GM12878 (cell line): ENCODE measurements at regions not wholly inside any gene's neighbourhood (a gene's known extent, or its start where the extent isn't known, plus 50 kb on each side); places are given as distances from the start of the nearest gene placed in this dataset.

Experiments
- ATAC-seq: fragments of 200-7000 bp; cut with Tn5 transposase; 3 replicates; pipeline ENCODE4 v1.9.1; 2020; ENCODE audit warnings: mild to moderate bottlenecking, moderate library complexity
- BruUV-seq: library from RNA; stranded (reverse); fragments of 400-500 nt; replicated peaks from 2 replicates; lab custom pipeline; 2021; lab: Mats Ljungman, UMichigan
- CTCF ChIA-PET: fragments of 300-600 bp; sonication (Branson Sonifier 250); formaldehyde crosslinking; extraction: SDS; loops from one replicate; lab custom pipeline; 2021; ENCODE audit warnings: inconsistent platforms; lab: Yijun Ruan, JAX
- POLR2A ChIA-PET: fragments of 350-600 bp; formaldehyde crosslinking; extraction: SDS; loops from one replicate; lab custom pipeline; 2021; ENCODE audit warnings: inconsistent platforms; lab: Charles Lee
- RAD21 ChIA-PET: fragments of 300-600 bp; sonication (Branson Sonifier 250); formaldehyde crosslinking; loops from one replicate; lab custom pipeline; 2023; ENCODE audit warnings: antibody characterized with exemption; ENCODE audit not compliant: unreplicated experiment; lab: Charles Lee
- SMC1A ChIA-PET: fragments of 300-600 bp; sonication (Branson Sonifier 250); formaldehyde crosslinking; loops from one replicate; lab custom pipeline; 2023; ENCODE audit not compliant: unreplicated experiment, uncharacterized antibody; lab: Charles Lee
- DNase-seq: peaks from one replicate; pipeline ENCODE4 v3.0.0-alpha.2; 2011; ENCODE audit warnings: low read depth, low spot score
- FAIRE-seq: peaks from 3 replicates; lab custom pipeline; 2011; peaks lifted over from hg19 to GRCh38; lab: Jason Lieb, UNC
- H2AFZ ChIP-seq: 2 replicates; pipeline ENCODE4 v1.6.0; 2011; ENCODE audit warnings: low read depth, low read length, control low read depth; ENCODE audit not compliant: control insufficient read depth
- H3K27ac ChIP-seq: 2 replicates; pipeline ENCODE4 v1.5.1; 2011; ENCODE audit warnings: control low read depth; ENCODE audit not compliant: control insufficient read depth, insufficient read depth
- H3K27me3 ChIP-seq, 2 experiments: replicated peaks in 1 of 2; 2 replicates each; pipeline versions ENCODE4 v1.6.0 to v1.6.1; 2011; ENCODE audit warnings: low read length in 1 of 2; ENCODE audit not compliant: control insufficient read depth in 2 of 2, insufficient read depth in 2 of 2
- H3K36me3 ChIP-seq, 2 experiments: 2 replicates each; pipeline ENCODE4 v1.5.1; 2011; ENCODE audit warnings: low read length in 1 of 2; ENCODE audit not compliant: control insufficient read depth in 2 of 2, insufficient read depth in 2 of 2
- H3K4me1 ChIP-seq: 2 replicates; pipeline ENCODE4 v1.6.1; 2011; ENCODE audit warnings: mild to moderate bottlenecking, low read length, moderate library complexity, mixed read lengths; ENCODE audit not compliant: control insufficient read depth, insufficient read depth
- H3K4me2 ChIP-seq: 2 replicates; pipeline ENCODE4 v1.6.0; 2011; ENCODE audit warnings: control low read depth; ENCODE audit not compliant: control insufficient read depth, insufficient read depth
- H3K4me3 ChIP-seq: fragments of 200-600 bp; sonication (generic); 2 replicates; pipeline ENCODE4 v1.5.1; 2016
- H3K79me2 ChIP-seq: 2 replicates; pipeline ENCODE4 v1.6.0; 2011; ENCODE audit warnings: low read length; ENCODE audit not compliant: control insufficient read depth, insufficient read depth
- H3K9ac ChIP-seq: 2 replicates; pipeline ENCODE4 v1.8.0; 2011; ENCODE audit warnings: low read length, control low read depth, mixed read lengths; ENCODE audit not compliant: control insufficient read depth, insufficient read depth
- H3K9me3 ChIP-seq: replicated peaks from 3 replicates; pipeline ENCODE4 v1.5.1; 2011; ENCODE audit warnings: mild to moderate bottlenecking, low read length; ENCODE audit not compliant: control insufficient read depth, insufficient read depth
- H4K20me1 ChIP-seq: 2 replicates; pipeline ENCODE4 v1.6.0; 2011; ENCODE audit not compliant: control insufficient read depth, insufficient read depth
- ATF7 ChIP-seq: fragments of 450-650 bp; IDR thresholded peaks from 2 replicates; pipeline ENCODE4 v1.6.1; 2016; ENCODE audit warnings: low read depth, mild to moderate bottlenecking
- BCLAF1 ChIP-seq: fragments of 450-650 bp; IDR thresholded peaks from 2 replicates; pipeline ENCODE4 v1.6.1; 2017; ENCODE audit warnings: antibody characterized with exemption, mild to moderate bottlenecking, moderate library complexity
- CBFB ChIP-seq: IDR thresholded peaks from 2 replicates; pipeline ENCODE4 v1.6.1; 2016; ENCODE audit warnings: antibody characterized with exemption, low read depth
- GATAD2B ChIP-seq: fragments of 450-650 bp; conservative IDR thresholded peaks from 2 replicates; pipeline ENCODE4 v1.6.1; 2017; ENCODE audit warnings: low read depth, mild to moderate bottlenecking, moderate library complexity
- RBBP5 ChIP-seq: fragments of 200-600 bp; sonication (generic); conservative IDR thresholded peaks from 2 replicates; pipeline ENCODE4 v1.6.1; 2016
- RUNX3 ChIP-seq: IDR thresholded peaks from 2 replicates; pipeline ENCODE4 v1.6.1; 2012; ENCODE audit warnings: low read length, inconsistent platforms
- SMARCA5 ChIP-seq: fragments of 450-650 bp; IDR thresholded peaks from 2 replicates; pipeline ENCODE4 v1.6.1; 2017; ENCODE audit warnings: mild to moderate bottlenecking
- SREBF1 ChIP-seq: IDR thresholded peaks from 2 replicates; pipeline ENCODE4 v1.6.1; 2012; ENCODE audit warnings: mild to moderate bottlenecking, low read length
- ZBTB33 ChIP-seq: fragments of 450-650 bp; IDR thresholded peaks from 2 replicates; pipeline ENCODE4 v1.6.1; 2017; ENCODE audit warnings: mild to moderate bottlenecking
- WGBS: methylation state at CpG from one replicate; pipeline ENCODE4 v1.1.6; 2016; ENCODE audit warnings: low lambda C conversion rate; ENCODE audit not compliant: insufficient replicate concordance, insufficient coverage; ENCODE audit errors: missing lambda C conversion rate; 5-methylcytosine and 5-hydroxymethylcytosine counted together
- in situ Hi-C: fragments of 300-500 bp; cut with MboI; formaldehyde crosslinking; loops from 9 replicates; pipeline ENCODE4 v1.14.3; 2018; ENCODE audit warnings: mixed read lengths
- intact Hi-C: fragments of 100-400 bp; cut with micrococcal nuclease; formaldehyde crosslinking; loops from one replicate; pipeline ENCODE4 v1.14.2; 2022; ENCODE audit not compliant: unreplicated experiment

GRCh38 chr3:159378396-159379194, 576.7 kb downstream of the MFSD1 start:
- DNase-seq (no peak), FAIRE-seq (no peak)

More at GRCh38 chr3:159378396-159379194, 576.7 kb downstream of the MFSD1 start:
- RAD21 ChIA-PET = no interaction called here
- Histone ChIP-seq H3K36me3 (no peaks in the 10 kb centered on the region), H4K20me1 (no peaks in the 10 kb centered on the region), H3K79me2 (no peaks in the 10 kb centered on the region), H3K4me1 (no peaks in the 10 kb centered on the region), H2AFZ (no peak overlapping the region), H3K4me2 (no peak overlapping the region), H3K27me3 (no peaks in the 10 kb centered on the region), H3K9me3 (no peaks in the 10 kb centered on the region), H3K27ac (no peak overlapping the region), H3K9ac (no peak overlapping the region), H3K4me3 (no peak overlapping the region)
- BruUV-seq = no TSS peak
- POLR2A ChIA-PET = no interaction called here
- no peak for ATAC-seq
- SMC1A ChIA-PET = no interaction called here
- CTCF ChIA-PET = no interaction called here
- in situ Hi-C loops = no loop called here
- WGBS = 0% methylated on average over 4 of the region's 4 CpGs
- TF ChIP-seq RBBP5 (no peak), ZBTB33 (no peak), BCLAF1 (no peak), SMARCA5 (no peak), SREBF1 (no peak), CBFB (no peak), GATAD2B (no peak), ATF7 (no peak), RUNX3 (no peak)
- intact Hi-C loops = no loop called here
